ENCODE measurements at regions not wholly inside any gene's neighbourhood (a gene's known extent, or its start where the extent isn't known, plus 50 kb on each side); places are given as distances from the start of the nearest gene placed in this dataset.
A peak's percentile ranks its signal among the peaks of the same experiment; 100 is the strongest.

DNA sequence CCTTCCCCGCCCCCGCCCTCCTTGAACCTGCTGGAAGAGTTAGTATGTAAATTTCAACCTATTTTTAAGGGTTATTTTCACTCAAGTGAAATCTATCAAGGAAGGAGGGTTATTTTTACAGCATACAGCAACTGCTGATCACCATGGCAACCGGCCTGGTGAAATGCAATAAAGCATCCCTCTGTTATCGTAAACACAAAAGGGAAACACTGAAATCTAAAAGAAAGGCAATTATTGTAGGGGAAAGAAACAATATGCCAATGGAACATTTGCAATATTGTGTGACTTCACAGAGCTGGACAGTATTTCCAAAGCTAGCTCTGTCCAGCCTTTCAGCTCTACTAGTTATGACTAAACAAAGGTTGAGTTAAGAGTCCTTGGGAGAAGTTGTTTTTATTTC lies 588.3 kb upstream of the PBX1 start:
- no peaks in the 10 kb centered on the region for H3K9me2 ChIP-seq (ENCODE audit: insufficient read depth)
- 24 to 26% methylated on average over 4 of the region's 4 CpGs for WGBS, 2 experiments (ENCODE audit: low coverage in 1 of 2, low lambda C conversion rate in 2 of 2, missing lambda C conversion rate in 2 of 2)
- no peak overlapping the region for H3K9ac ChIP-seq
- DNase-seq, result peak; percentile 13
- H4K20me1 ChIP-seq (ENCODE audit: insufficient read depth), result no peaks in the 10 kb centered on the region
- H3K79me2 ChIP-seq (ENCODE audit: insufficient read depth), result no peaks in the 10 kb centered on the region
- no peaks in the 10 kb centered on the region for H3K4me1 ChIP-seq (ENCODE audit: insufficient read depth)
- in situ Hi-C loops (cut with MboI), result no loop called here
- H3F3A ChIP-seq (ENCODE audit: insufficient read depth), result no peaks in the 10 kb centered on the region
- TF ChIP-seq EZH2 (IDR thresholded peaks at IDR 0.05; ENCODE audit: insufficient read depth, poor library complexity, severe bottlenecking) (no peak), EZH2phosphoT487 (IDR thresholded peaks at IDR 0.05; ENCODE audit: insufficient read depth, low read depth) (no peak)
- H3K4me2 ChIP-seq (ENCODE audit: unreplicated experiment), result no peak overlapping the region
- no peaks in the 10 kb centered on the region for H3K36me3 ChIP-seq (ENCODE audit: low read depth)
- H3K9me3 ChIP-seq (ENCODE audit: low read depth), result no peaks in the 10 kb centered on the region
- no peak overlapping the region for H3K27ac ChIP-seq
- no peaks in the 10 kb centered on the region for H3K27me3 ChIP-seq (replicated peaks; ENCODE audit: insufficient read depth)
- no peak overlapping the region for H2AFZ ChIP-seq
- H3K4me3 ChIP-seq, result no peak overlapping the region

DNA sequence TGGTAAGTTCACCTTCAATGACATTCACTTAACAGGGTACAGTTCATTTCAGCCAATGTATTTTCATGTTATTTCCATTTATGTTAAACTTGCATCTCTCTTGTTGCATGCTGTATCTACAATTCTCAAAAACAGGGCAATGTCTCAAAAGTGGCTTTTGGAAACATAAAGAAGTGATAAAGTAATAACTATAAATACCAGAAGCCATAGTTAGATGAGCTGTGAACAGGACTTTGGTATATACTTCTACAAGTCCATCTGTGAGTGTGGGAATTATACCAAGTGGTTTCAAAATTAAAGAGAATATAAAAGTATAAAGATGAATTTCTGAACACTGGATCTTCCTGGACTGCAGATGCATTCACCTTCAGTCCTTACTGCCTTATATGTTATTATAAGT lies 585.4 kb upstream of the PBX1 start:
- DNase-seq, result no peak
- no peaks in the 10 kb centered on the region for H3K27me3 ChIP-seq (replicated peaks; ENCODE audit: insufficient read depth)
- no peaks in the 10 kb centered on the region for H3K4me1 ChIP-seq (ENCODE audit: insufficient read depth)
- H2AFZ ChIP-seq, result no peak overlapping the region
- H3K36me3 ChIP-seq (ENCODE audit: low read depth), result no peaks in the 10 kb centered on the region
- no peaks in the 10 kb centered on the region for H3K9me3 ChIP-seq (ENCODE audit: low read depth)
- no peaks in the 10 kb centered on the region for H3K79me2 ChIP-seq (ENCODE audit: insufficient read depth)
- no peak for TF ChIP-seq EZH2 (IDR thresholded peaks at IDR 0.05; ENCODE audit: insufficient read depth, poor library complexity, severe bottlenecking)
- no peak for TF ChIP-seq EZH2phosphoT487 (IDR thresholded peaks at IDR 0.05; ENCODE audit: insufficient read depth, low read depth)
- in situ Hi-C loops (cut with MboI), result no loop called here
- no peaks in the 10 kb centered on the region for H4K20me1 ChIP-seq (ENCODE audit: insufficient read depth)
- H3K27ac ChIP-seq, result no peak overlapping the region
- no peak overlapping the region for H3K4me2 ChIP-seq (ENCODE audit: unreplicated experiment)
- H3K9ac ChIP-seq, result no peak overlapping the region
- H3K4me3 ChIP-seq, result no peak overlapping the region
- H3F3A ChIP-seq (ENCODE audit: insufficient read depth), result no peaks in the 10 kb centered on the region
- no peaks in the 10 kb centered on the region for H3K9me2 ChIP-seq (ENCODE audit: insufficient read depth)

DNA sequence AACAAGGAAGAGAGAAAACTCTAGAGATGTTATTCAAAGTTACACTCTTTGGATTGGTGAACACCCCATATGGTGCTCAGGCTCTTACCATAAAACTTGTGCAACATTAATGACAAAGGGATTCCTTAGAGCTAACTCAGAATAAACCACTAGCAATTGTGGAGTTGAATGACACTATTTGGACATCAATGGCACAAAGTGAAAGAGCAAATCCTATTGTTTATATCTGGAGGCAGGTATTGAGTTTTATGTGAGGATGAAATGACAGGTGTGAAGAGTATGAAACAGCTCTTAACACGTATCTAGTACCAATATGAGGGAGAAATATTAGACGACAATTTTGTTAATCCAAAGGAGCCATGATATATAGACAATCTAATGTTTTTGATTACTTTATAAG lies 584.9 kb upstream of the PBX1 start:
- no peaks in the 10 kb centered on the region for H3K9me2 ChIP-seq (ENCODE audit: insufficient read depth)
- no peak overlapping the region for H3K4me3 ChIP-seq
- peak; percentile 4 for DNase-seq
- TF ChIP-seq EZH2 (IDR thresholded peaks at IDR 0.05; ENCODE audit: insufficient read depth, poor library complexity, severe bottlenecking) (no peak), EZH2phosphoT487 (IDR thresholded peaks at IDR 0.05; ENCODE audit: insufficient read depth, low read depth) (no peak)
- no peak overlapping the region for H3K27ac ChIP-seq
- no peaks in the 10 kb centered on the region for H3K36me3 ChIP-seq (ENCODE audit: low read depth)
- no peaks in the 10 kb centered on the region for H4K20me1 ChIP-seq (ENCODE audit: insufficient read depth)
- no peaks in the 10 kb centered on the region for H3K27me3 ChIP-seq (replicated peaks; ENCODE audit: insufficient read depth)
- no peak overlapping the region for H2AFZ ChIP-seq
- H3K9ac ChIP-seq, result no peak overlapping the region
- H3F3A ChIP-seq (ENCODE audit: insufficient read depth), result no peaks in the 10 kb centered on the region
- H3K4me2 ChIP-seq (ENCODE audit: unreplicated experiment), result no peak overlapping the region
- in situ Hi-C loops (cut with MboI), result no loop called here
- WGBS, 2 experiments (ENCODE audit: low coverage in 1 of 2, low lambda C conversion rate in 2 of 2, missing lambda C conversion rate in 2 of 2), result 53 to 61% methylated on average over 2 of the region's 2 CpGs
- H3K79me2 ChIP-seq (ENCODE audit: insufficient read depth), result no peaks in the 10 kb centered on the region
- no peaks in the 10 kb centered on the region for H3K4me1 ChIP-seq (ENCODE audit: insufficient read depth)
- H3K9me3 ChIP-seq (ENCODE audit: low read depth), result no peaks in the 10 kb centered on the region

DNA sequence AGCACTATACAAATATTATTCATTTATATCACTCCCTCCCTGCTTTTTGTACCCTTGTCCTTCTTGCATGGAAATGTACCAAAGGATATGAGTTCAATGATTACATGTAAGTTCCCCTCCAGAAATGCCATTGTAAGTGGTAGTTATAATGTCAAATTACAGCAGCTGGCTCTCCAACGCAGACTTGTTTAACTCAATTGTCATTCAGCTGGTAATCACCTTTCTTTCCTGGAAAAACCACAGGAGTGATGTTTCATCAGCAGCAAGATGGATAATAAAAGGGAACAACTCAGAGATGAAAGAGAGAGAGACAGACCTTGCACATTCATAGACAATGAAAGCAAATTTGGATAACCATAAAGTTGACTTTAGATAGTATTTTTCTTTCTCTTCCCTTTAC lies 578.6 kb upstream of the PBX1 start:
- Histone ChIP-seq H3K4me1 (ENCODE audit: insufficient read depth) (no peaks in the 10 kb centered on the region), H4K20me1 (ENCODE audit: insufficient read depth) (no peaks in the 10 kb centered on the region), H3K27ac (no peak overlapping the region), H3K36me3 (ENCODE audit: low read depth) (no peaks in the 10 kb centered on the region), H3K27me3 (replicated peaks; ENCODE audit: insufficient read depth) (no peaks in the 10 kb centered on the region), H3K4me2 (ENCODE audit: unreplicated experiment) (no peak overlapping the region), H3K9me3 (ENCODE audit: low read depth) (no peaks in the 10 kb centered on the region), H2AFZ (no peak overlapping the region), H3K9me2 (ENCODE audit: insufficient read depth) (no peaks in the 10 kb centered on the region), H3F3A (ENCODE audit: insufficient read depth) (no peaks in the 10 kb centered on the region), H3K9ac (no peak overlapping the region), H3K79me2 (ENCODE audit: insufficient read depth) (no peaks in the 10 kb centered on the region), H3K4me3 (no peak overlapping the region)
- TF ChIP-seq EZH2 (IDR thresholded peaks at IDR 0.05; ENCODE audit: insufficient read depth, poor library complexity, severe bottlenecking) (no peak), EZH2phosphoT487 (IDR thresholded peaks at IDR 0.05; ENCODE audit: insufficient read depth, low read depth) (no peak)
- in situ Hi-C loops (cut with MboI), result no loop called here
- WGBS, 2 experiments (ENCODE audit: low coverage in 1 of 2, low lambda C conversion rate in 2 of 2, missing lambda C conversion rate in 2 of 2), result 56 to 71% methylated on average over 1 of the region's 1 CpG
- DNase-seq, result no peak

DNA sequence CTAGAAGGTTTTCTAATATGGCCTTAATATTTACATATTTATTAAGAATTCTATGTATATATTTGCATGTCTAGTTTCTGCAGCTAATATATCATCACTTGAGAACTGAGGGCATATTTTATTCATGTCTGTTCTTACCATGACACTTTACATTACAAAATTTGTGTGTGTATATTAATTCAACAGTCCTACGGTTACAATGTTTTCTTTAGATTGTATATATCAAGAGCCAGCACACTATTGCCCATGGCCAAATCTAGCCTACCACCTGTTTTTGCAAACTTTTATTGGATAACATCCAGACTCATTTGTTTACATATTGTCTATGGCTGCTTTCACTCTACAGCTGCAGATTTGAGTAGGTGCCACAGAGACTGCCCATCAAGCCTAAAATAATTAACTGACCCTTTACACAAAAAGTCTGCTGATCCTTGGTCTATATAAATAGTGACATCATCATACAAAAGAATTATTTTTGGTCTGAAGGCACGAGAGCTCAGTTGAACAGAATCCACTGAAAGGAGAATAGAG lies 577.4 kb upstream of the PBX1 start:
- H3K4me2 ChIP-seq (ENCODE audit: unreplicated experiment), result no peak overlapping the region
- no peak overlapping the region for H3K9ac ChIP-seq
- no peak overlapping the region for H2AFZ ChIP-seq
- DNase-seq, result no peak
- H3K36me3 ChIP-seq (ENCODE audit: low read depth), result no peaks in the 10 kb centered on the region
- H3K79me2 ChIP-seq (ENCODE audit: insufficient read depth), result no peaks in the 10 kb centered on the region
- H3K4me3 ChIP-seq, result no peak overlapping the region
- WGBS, 2 experiments (ENCODE audit: low coverage in 1 of 2, low lambda C conversion rate in 2 of 2, missing lambda C conversion rate in 2 of 2), result 32 to 41% methylated on average over 2 of the region's 2 CpGs
- in situ Hi-C loops (cut with MboI), result no loop called here
- H3K9me3 ChIP-seq (ENCODE audit: low read depth), result no peaks in the 10 kb centered on the region
- H3K27me3 ChIP-seq (replicated peaks; ENCODE audit: insufficient read depth), result no peaks in the 10 kb centered on the region
- no peak for TF ChIP-seq EZH2 (IDR thresholded peaks at IDR 0.05; ENCODE audit: insufficient read depth, poor library complexity, severe bottlenecking)
- TF ChIP-seq EZH2phosphoT487 (IDR thresholded peaks at IDR 0.05; ENCODE audit: insufficient read depth, low read depth), result no peak
- H4K20me1 ChIP-seq (ENCODE audit: insufficient read depth), result no peaks in the 10 kb centered on the region
- no peaks in the 10 kb centered on the region for H3K4me1 ChIP-seq (ENCODE audit: insufficient read depth)
- no peak overlapping the region for H3K27ac ChIP-seq
- H3K9me2 ChIP-seq (ENCODE audit: insufficient read depth), result no peaks in the 10 kb centered on the region
- no peaks in the 10 kb centered on the region for H3F3A ChIP-seq (ENCODE audit: insufficient read depth)
